ENCODE measurements at regions not wholly inside any gene's neighbourhood (a gene's known extent, or its start where the extent isn't known, plus 50 kb on each side); places are given as distances from the start of the nearest gene placed in this dataset.
"Not testable (repeated sequence)": the region's sequence is repeated elsewhere in the genome, so short reads cannot be mapped to it uniquely, and the experiment has no call there.

DNA sequence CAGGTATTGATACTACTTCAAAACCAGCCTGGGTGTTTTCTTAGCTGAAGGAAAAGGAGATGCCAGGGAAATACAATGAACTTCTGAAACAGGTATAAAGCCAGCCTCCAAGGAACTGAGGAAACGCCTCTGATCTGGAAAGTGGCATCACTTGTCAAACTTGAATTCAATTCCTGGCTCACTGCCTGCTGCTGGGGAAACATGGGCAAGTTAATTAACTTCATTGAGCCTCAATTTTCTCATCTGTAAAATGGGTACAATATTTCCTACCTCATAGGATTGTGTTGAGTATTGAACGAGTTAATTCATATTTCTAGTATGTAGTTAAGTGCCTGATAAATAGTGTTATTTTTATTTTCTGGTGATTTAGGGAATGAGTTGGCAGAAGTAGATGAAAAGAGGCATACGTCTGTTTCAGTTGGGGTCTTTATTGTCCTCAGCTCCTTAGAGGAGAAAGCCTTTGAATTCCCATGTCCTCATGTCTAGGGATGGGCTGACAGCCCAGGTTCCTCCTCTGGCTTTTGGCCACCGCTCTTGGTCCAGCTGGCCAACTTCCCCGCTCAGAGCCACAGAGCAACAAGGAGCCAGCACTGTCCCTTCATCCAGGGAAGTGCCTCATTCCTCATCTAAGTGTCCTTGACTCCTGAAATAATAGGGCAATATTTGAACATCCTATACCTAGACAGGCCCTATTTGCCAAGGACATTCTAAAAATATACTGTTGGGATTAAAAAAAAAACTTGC, 210.5 kb upstream of the GATA6 start:
- Histone ChIP-seq H3K36me3 (ENCODE audit: control insufficient read depth in 3 of 3, insufficient read depth in 2 of 3, low read depth in 1 of 3, low read length in 3 of 3) (no peaks in the 10 kb centered on the region), H3K4me3 (ENCODE audit: low read depth in 1 of 3, low read length in 3 of 3) (no peak overlapping the region), H3K4me1 (ENCODE audit: control insufficient read depth in 3 of 3, insufficient read depth in 2 of 3, low read depth in 1 of 3, low read length in 2 of 3) (no peaks in the 10 kb centered on the region), H3K27me3 (ENCODE audit: control insufficient read depth in 3 of 3, insufficient read depth in 3 of 3, low read length in 3 of 3) (no peaks in the 10 kb centered on the region), H3K27ac (ENCODE audit: low read depth in 1 of 3, low read length in 2 of 3) (no peak overlapping the region), H3K9me3 (ENCODE audit: control insufficient read depth in 2 of 2, insufficient read depth in 1 of 2, low read depth in 1 of 2, low read length in 1 of 2) (no peaks in the 10 kb centered on the region)
- 73 to 84% (median 83%) methylated on average over 5 of the region's 5 CpGs for WGBS, 3 donors
- FAIRE-seq (no peak), DNase-seq (no peak)

DNA sequence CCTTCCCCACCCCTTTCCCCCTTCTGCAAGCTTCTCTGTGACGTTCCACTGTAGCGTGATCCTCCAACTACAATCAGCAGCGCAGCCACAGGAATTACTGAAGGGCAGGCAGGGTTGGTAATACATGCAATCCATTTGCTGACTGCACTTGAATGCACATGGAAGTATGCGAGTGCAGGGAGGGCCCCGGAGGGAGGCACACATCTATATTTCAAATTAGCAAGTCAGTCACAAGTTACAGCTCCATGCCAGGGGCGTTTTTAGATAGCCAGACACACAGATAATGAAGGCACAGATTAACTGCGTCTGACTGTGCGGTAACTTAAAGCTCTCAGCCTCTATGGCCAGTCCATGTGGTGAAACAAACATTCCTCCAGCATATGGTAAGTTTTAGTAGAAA, 209.2 kb upstream of the GATA6 start:
- no peak for DNase-seq
- no peak overlapping the region for H3K4me3 ChIP-seq (ENCODE audit: low read depth in 1 of 3, low read length in 3 of 3)
- no peak for FAIRE-seq
- H3K4me1 ChIP-seq (ENCODE audit: control insufficient read depth in 3 of 3, insufficient read depth in 2 of 3, low read depth in 1 of 3, low read length in 2 of 3) = no peaks in the 10 kb centered on the region
- no peaks in the 10 kb centered on the region for H3K27me3 ChIP-seq (ENCODE audit: control insufficient read depth in 3 of 3, insufficient read depth in 3 of 3, low read length in 3 of 3)
- no peak overlapping the region for H3K27ac ChIP-seq (ENCODE audit: low read depth in 1 of 3, low read length in 2 of 3)
- 73 to 82% (median 77%) methylated on average over 8 of the region's 8 CpGs for WGBS, 3 donors
- H3K9me3 ChIP-seq (ENCODE audit: control insufficient read depth in 2 of 2, insufficient read depth in 1 of 2, low read depth in 1 of 2, low read length in 1 of 2) = no peaks in the 10 kb centered on the region
- H3K36me3 ChIP-seq (ENCODE audit: control insufficient read depth in 3 of 3, insufficient read depth in 2 of 3, low read depth in 1 of 3, low read length in 3 of 3) = no peaks in the 10 kb centered on the region

DNA sequence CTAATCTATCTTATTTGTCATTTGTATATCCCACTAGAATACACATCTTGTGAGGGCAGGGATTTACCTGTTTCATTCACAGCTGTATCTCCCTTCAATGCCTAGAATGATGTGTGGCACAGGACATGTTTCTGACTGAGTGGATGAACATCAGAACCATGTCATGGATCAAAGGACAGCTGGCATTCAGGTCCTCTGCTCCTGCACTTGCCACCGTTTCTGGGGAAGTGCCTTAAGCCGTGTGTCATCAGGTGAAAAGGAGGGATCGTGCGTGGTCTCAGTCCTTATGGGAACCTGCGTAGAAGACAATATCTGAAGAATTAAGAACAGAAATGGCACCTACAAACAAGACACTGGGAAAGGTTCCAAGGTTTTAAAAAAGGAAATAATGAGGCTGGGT, 206.1 kb upstream of the GATA6 start:
- Histone ChIP-seq H3K4me3 (ENCODE audit: low read depth in 1 of 3, low read length in 3 of 3) (no peak overlapping the region), H3K4me1 (ENCODE audit: control insufficient read depth in 3 of 3, insufficient read depth in 2 of 3, low read depth in 1 of 3, low read length in 2 of 3) (peaks cover 0 to 4% (median 0%) of the 10 kb centered on the region in 3 donors), H3K27me3 (ENCODE audit: control insufficient read depth in 3 of 3, insufficient read depth in 3 of 3, low read length in 3 of 3) (no peaks in the 10 kb centered on the region), H3K9me3 (ENCODE audit: control insufficient read depth in 2 of 2, insufficient read depth in 1 of 2, low read depth in 1 of 2, low read length in 1 of 2) (no peaks in the 10 kb centered on the region), H3K36me3 (ENCODE audit: control insufficient read depth in 3 of 3, insufficient read depth in 2 of 3, low read depth in 1 of 3, low read length in 3 of 3) (no peaks in the 10 kb centered on the region), H3K27ac (ENCODE audit: low read depth in 1 of 3, low read length in 2 of 3) (no peak overlapping the region)
- FAIRE-seq (no peak), DNase-seq (no peak)
- 90 to 92% (median 91%) methylated on average over 5 of the region's 5 CpGs for WGBS, 3 donors

DNA sequence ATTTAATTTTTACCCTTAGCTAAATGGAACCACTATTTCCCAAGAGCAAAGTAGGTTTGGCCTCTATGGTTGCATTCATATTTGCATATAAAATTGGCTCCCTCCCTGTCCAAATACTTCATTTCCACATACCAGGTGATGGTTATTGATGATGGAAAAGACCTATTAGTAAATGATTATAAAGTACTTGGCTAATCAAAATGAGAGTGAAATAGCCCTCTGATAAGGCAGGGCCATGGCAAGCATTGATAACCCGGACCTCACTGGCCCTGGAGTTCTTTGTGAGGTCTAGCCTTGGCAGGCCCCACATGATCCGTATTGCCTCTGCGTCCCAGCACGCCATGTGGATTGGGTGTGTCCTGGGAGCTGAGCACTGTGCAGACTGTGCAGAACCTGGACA, 201.1 kb upstream of the GATA6 start:
- Histone ChIP-seq H3K27ac (ENCODE audit: low read depth in 1 of 3, low read length in 2 of 3) (no peak overlapping the region), H3K9me3 (ENCODE audit: control insufficient read depth in 2 of 2, insufficient read depth in 1 of 2, low read depth in 1 of 2, low read length in 1 of 2) (no peaks in the 10 kb centered on the region)
- 76 to 93% (median 84%) methylated on average over 4 of the region's 4 CpGs for WGBS, 3 donors

DNA sequence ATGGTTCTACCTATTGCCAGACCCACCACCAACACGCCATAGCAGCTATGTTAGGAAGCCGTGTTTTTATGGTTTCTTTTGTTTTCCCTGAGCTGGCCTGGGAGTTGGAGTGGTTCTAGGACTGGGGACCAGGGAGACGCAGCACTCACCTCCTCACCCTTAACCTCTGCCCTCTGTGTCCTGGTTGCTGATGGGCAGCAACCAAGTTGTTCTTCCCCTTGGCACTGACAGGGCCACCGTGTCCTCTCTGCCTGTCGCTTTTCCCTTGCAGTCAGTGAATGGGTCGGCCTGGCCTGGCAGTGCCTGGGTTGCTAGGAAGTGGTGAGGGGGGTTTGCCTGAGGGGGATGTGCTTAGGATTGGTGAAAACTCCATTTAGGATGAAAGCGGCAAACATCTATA, 197.1 kb upstream of the GATA6 start:
- Histone ChIP-seq H3K4me1 (ENCODE audit: control insufficient read depth in 3 of 3, insufficient read depth in 2 of 3, low read depth in 1 of 3, low read length in 2 of 3) (no peaks in the 10 kb centered on the region), H3K27ac (ENCODE audit: low read depth in 1 of 3, low read length in 2 of 3) (no peak overlapping the region), H3K4me3 (ENCODE audit: low read depth in 1 of 3, low read length in 3 of 3) (no peak overlapping the region)

More for the DNA sequence above, 201.1 kb upstream of the GATA6 start:
- FAIRE-seq (no peak), DNase-seq (no peak)
- Histone ChIP-seq H3K36me3 (ENCODE audit: control insufficient read depth in 3 of 3, insufficient read depth in 2 of 3, low read depth in 1 of 3, low read length in 3 of 3) (no peaks in the 10 kb centered on the region), H3K4me3 (ENCODE audit: low read depth in 1 of 3, low read length in 3 of 3) (no peak overlapping the region), H3K4me1 (ENCODE audit: control insufficient read depth in 3 of 3, insufficient read depth in 2 of 3, low read depth in 1 of 3, low read length in 2 of 3) (peaks cover 0 to 4% (median 0%) of the 10 kb centered on the region in 3 donors), H3K27me3 (ENCODE audit: control insufficient read depth in 3 of 3, insufficient read depth in 3 of 3, low read length in 3 of 3) (no peaks in the 10 kb centered on the region)

DNA sequence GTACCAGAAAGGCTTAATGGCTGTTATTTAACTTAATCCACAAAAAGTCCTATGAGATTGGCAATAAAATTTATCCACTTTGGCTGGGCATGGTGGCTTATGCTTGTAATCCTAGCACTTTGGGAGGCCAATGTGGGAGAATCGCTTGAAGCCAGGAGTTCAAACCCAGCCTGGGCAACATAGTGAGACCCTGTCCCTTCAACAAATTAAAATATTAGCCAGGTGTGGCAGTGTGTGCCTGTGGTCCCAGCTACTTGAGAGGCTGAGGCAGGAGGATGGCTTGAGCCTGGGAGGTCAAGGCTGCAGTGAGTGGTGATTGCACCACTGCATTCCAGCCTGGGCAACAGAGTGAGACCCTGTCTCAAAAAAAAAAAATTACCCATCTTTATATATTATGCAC, 193.4 kb upstream of the GATA6 start:
- not testable (repeated sequence) for H3K36me3 ChIP-seq (ENCODE audit: control insufficient read depth in 3 of 3, insufficient read depth in 2 of 3, low read depth in 1 of 3, low read length in 3 of 3); H3K4me3 ChIP-seq (ENCODE audit: low read depth in 1 of 3, low read length in 3 of 3); H3K9me3 ChIP-seq (ENCODE audit: control insufficient read depth in 2 of 2, insufficient read depth in 1 of 2, low read depth in 1 of 2, low read length in 1 of 2); DNase-seq; H3K27ac ChIP-seq (ENCODE audit: low read depth in 1 of 3, low read length in 2 of 3); H3K27me3 ChIP-seq (ENCODE audit: control insufficient read depth in 3 of 3, insufficient read depth in 3 of 3, low read length in 3 of 3); FAIRE-seq; H3K4me1 ChIP-seq (ENCODE audit: control insufficient read depth in 3 of 3, insufficient read depth in 2 of 3, low read depth in 1 of 3, low read length in 2 of 3)
- WGBS, 3 donors = 88 to 100% (median 96%) methylated on average over 1 of the region's 1 CpG

More for the DNA sequence above, 197.1 kb upstream of the GATA6 start:
- H3K27me3 ChIP-seq (ENCODE audit: control insufficient read depth in 3 of 3, insufficient read depth in 3 of 3, low read length in 3 of 3) = no peaks in the 10 kb centered on the region
- no peaks in the 10 kb centered on the region for H3K36me3 ChIP-seq (ENCODE audit: control insufficient read depth in 3 of 3, insufficient read depth in 2 of 3, low read depth in 1 of 3, low read length in 3 of 3)
- WGBS, 3 donors = 82 to 94% (median 88%) methylated on average over 7 of the region's 7 CpGs
- DNase-seq (no peak), FAIRE-seq (no peak)
- no peaks in the 10 kb centered on the region for H3K9me3 ChIP-seq (ENCODE audit: control insufficient read depth in 2 of 2, insufficient read depth in 1 of 2, low read depth in 1 of 2, low read length in 1 of 2)

DNA sequence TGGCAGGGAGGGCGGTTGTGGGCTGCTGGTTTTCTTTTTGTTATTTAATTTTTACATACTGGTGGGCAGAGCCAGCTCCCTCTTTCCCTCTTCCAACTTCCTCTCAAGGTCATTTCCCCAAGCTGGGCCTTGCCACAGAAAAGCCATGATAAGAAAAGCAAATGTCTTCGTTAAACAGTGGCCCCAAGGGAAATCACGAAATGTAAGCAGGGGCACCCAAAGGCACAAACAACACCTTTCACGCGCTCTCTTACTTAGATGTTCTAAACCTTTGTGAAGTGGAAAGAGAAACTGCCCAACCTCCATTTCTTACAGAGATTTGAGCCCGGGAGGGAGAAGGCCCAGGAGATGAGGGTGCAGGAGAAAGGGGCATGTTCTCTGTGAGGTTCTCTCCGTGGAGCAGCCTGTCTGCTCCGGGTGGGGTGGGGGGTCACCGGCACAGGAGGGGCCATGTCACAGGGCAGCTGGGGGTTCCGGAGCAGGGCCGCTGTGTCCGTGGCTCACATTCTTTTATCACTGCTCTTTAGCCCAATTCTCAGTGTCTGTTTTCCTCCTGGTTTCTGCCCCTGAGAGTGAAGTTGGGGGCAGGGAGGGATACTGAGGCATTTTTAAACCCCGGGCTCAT, 190.7 kb upstream of the GATA6 start:
- peak overlapping the region in 1 of 3 donors; percentile 9 for H3K4me3 ChIP-seq (ENCODE audit: low read depth in 1 of 3, low read length in 3 of 3)
- 63 to 79% (median 73%) methylated on average over 13 of the region's 13 CpGs for WGBS, 3 donors
- no peak for FAIRE-seq
- no peak overlapping the region for H3K27ac ChIP-seq (ENCODE audit: low read depth in 1 of 3, low read length in 2 of 3)
- no peaks in the 10 kb centered on the region for H3K27me3 ChIP-seq (ENCODE audit: control insufficient read depth in 3 of 3, insufficient read depth in 3 of 3, low read length in 3 of 3)
- DNase-seq = no peak
- H3K9me3 ChIP-seq (ENCODE audit: control insufficient read depth in 2 of 2, insufficient read depth in 1 of 2, low read depth in 1 of 2, low read length in 1 of 2) = no peaks in the 10 kb centered on the region
- H3K4me1 ChIP-seq (ENCODE audit: control insufficient read depth in 3 of 3, insufficient read depth in 2 of 3, low read depth in 1 of 3, low read length in 2 of 3) = peaks cover 0 to 9% (median 0%) of the 10 kb centered on the region in 3 donors
- no peaks in the 10 kb centered on the region for H3K36me3 ChIP-seq (ENCODE audit: control insufficient read depth in 3 of 3, insufficient read depth in 2 of 3, low read depth in 1 of 3, low read length in 3 of 3)

DNA sequence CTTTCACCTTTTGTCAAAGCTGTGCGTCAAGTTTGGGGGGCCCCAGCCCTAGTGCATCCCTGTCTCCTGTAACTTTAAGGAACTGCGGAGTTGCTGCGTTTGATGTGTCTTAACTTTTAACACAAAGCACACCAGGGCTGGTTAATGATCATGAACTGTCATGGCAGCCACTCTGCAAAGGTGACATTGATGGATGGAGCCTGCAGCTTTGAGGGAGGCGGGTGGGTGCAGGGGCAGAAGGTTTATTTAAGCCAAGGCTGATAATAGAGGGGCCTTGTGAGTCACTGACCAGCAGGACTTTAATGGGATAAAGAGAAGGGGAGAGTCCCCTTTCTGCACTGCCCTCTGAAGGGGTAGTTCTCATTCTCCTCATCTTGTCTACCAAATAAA, 190.2 kb upstream of the GATA6 start:
- Histone ChIP-seq H3K4me3 (ENCODE audit: low read depth in 1 of 3, low read length in 3 of 3) (no peak overlapping the region), H3K4me1 (ENCODE audit: control insufficient read depth in 3 of 3, insufficient read depth in 2 of 3, low read depth in 1 of 3, low read length in 2 of 3) (peaks cover 0 to 9% (median 0%) of the 10 kb centered on the region in 3 donors), H3K36me3 (ENCODE audit: control insufficient read depth in 3 of 3, insufficient read depth in 2 of 3, low read depth in 1 of 3, low read length in 3 of 3) (no peaks in the 10 kb centered on the region), H3K27ac (ENCODE audit: low read depth in 1 of 3, low read length in 2 of 3) (no peak overlapping the region), H3K9me3 (ENCODE audit: control insufficient read depth in 2 of 2, insufficient read depth in 1 of 2, low read depth in 1 of 2, low read length in 1 of 2) (no peaks in the 10 kb centered on the region), H3K27me3 (ENCODE audit: control insufficient read depth in 3 of 3, insufficient read depth in 3 of 3, low read length in 3 of 3) (no peaks in the 10 kb centered on the region)
- FAIRE-seq = no peak
- 83 to 92% (median 86%) methylated on average over 4 of the region's 4 CpGs for WGBS, 3 donors
- DNase-seq = no peak

Measured in small intestine (tissue), 7 donors.